GM12878 (cell line): ENCODE measurements at regions not wholly inside any gene's neighbourhood (a gene's known extent, or its start where the extent isn't known, plus 50 kb on each side); places are given as distances from the start of the nearest gene placed in this dataset.

ENCODE experiments used
- CHD4 ChIP-seq: fragments of 200-600 bp; sonication (generic); IDR thresholded peaks from 2 replicates; pipeline ENCODE4 v1.6.1; 2016; ENCODE audit warnings: mild to moderate bottlenecking
- IKZF1 ChIP-seq: fragments of 450-650 bp; conservative IDR thresholded peaks from 2 replicates; pipeline ENCODE4 v1.6.1; 2017; ENCODE audit warnings: antibody characterized with exemption, mild to moderate bottlenecking
- JUNB ChIP-seq: IDR thresholded peaks from 2 replicates; pipeline ENCODE4 v1.6.1; 2016; ENCODE audit warnings: antibody characterized with exemption, mild to moderate bottlenecking
- MAX ChIP-seq: IDR thresholded peaks from 2 replicates; pipeline ENCODE4 v1.6.1; 2012; ENCODE audit warnings: low read depth, low read length, improper control_type of control experiment
- MYB ChIP-seq: fragments of 150-350 bp; IDR thresholded peaks from 2 replicates; pipeline ENCODE4 v1.6.1; 2014; ENCODE audit warnings: mild to moderate bottlenecking, low read depth, low read length, borderline replicate concordance
- NR2C1 ChIP-seq: fragments of 450-650 bp; IDR thresholded peaks from 2 replicates; pipeline ENCODE4 v1.6.1; 2017; ENCODE audit warnings: antibody characterized with exemption, mild to moderate bottlenecking, moderate library complexity
- PAX8 ChIP-seq: fragments of 450-650 bp; IDR thresholded peaks from 2 replicates; pipeline ENCODE4 v1.6.1; 2017; ENCODE audit warnings: mild to moderate bottlenecking, moderate library complexity
- RAD51 ChIP-seq: fragments of 450-650 bp; IDR thresholded peaks from 2 replicates; pipeline ENCODE4 v1.6.1; 2016; ENCODE audit warnings: moderate library complexity, mild to moderate bottlenecking, inconsistent platforms
- REST ChIP-seq: IDR thresholded peaks from 2 replicates; pipeline ENCODE4 v1.6.1; 2012; ENCODE audit warnings: mild to moderate bottlenecking, low read depth, low read length
- TARDBP ChIP-seq: IDR thresholded peaks from 2 replicates; pipeline ENCODE4 v1.6.1; 2016; ENCODE audit warnings: borderline replicate concordance
- TF ChIP-seq, protein P1 (sequence below): fragments of 450-650 bp; IDR thresholded peaks from 2 replicates; pipeline ENCODE4 v1.6.1; 2017; ENCODE audit warnings: mild to moderate bottlenecking, low read depth, inconsistent platforms; ENCODE audit not compliant: poor library complexity, severe bottlenecking

GRCh38 chr14:73788701-73789551 lies 62.7 kb upstream of the PTGR2 start (continued):
- TF ChIP-seq CHD4 (no peak), MAX (no peak), RAD51 (no peak), NR2C1 (no peak), PAX8 (no peak), JUNB (no peak), TARDBP (no peak), REST (no peak), MYB (no peak), IKZF1 (no peak)
- TF ChIP-seq, protein P1, sequence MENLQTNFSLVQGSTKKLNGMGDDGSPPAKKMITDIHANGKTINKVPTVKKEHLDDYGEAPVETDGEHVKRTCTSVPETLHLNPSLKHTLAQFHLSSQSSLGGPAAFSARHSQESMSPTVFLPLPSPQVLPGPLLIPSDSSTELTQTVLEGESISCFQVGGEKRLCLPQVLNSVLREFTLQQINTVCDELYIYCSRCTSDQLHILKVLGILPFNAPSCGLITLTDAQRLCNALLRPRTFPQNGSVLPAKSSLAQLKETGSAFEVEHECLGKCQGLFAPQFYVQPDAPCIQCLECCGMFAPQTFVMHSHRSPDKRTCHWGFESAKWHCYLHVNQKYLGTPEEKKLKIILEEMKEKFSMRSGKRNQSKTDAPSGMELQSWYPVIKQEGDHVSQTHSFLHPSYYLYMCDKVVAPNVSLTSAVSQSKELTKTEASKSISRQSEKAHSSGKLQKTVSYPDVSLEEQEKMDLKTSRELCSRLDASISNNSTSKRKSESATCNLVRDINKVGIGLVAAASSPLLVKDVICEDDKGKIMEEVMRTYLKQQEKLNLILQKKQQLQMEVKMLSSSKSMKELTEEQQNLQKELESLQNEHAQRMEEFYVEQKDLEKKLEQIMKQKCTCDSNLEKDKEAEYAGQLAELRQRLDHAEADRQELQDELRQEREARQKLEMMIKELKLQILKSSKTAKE, result no peak
- TF ChIP-seq, all 136 proteins: peak for 0
